ENCODE measurements at regions not wholly inside any gene's neighbourhood (a gene's known extent, or its start where the extent isn't known, plus 50 kb on each side); places are given as distances from the start of the nearest gene placed in this dataset.
"Not testable (repeated sequence)": the region's sequence is repeated elsewhere in the genome, so short reads cannot be mapped to it uniquely, and the experiment has no call there.

DNA sequence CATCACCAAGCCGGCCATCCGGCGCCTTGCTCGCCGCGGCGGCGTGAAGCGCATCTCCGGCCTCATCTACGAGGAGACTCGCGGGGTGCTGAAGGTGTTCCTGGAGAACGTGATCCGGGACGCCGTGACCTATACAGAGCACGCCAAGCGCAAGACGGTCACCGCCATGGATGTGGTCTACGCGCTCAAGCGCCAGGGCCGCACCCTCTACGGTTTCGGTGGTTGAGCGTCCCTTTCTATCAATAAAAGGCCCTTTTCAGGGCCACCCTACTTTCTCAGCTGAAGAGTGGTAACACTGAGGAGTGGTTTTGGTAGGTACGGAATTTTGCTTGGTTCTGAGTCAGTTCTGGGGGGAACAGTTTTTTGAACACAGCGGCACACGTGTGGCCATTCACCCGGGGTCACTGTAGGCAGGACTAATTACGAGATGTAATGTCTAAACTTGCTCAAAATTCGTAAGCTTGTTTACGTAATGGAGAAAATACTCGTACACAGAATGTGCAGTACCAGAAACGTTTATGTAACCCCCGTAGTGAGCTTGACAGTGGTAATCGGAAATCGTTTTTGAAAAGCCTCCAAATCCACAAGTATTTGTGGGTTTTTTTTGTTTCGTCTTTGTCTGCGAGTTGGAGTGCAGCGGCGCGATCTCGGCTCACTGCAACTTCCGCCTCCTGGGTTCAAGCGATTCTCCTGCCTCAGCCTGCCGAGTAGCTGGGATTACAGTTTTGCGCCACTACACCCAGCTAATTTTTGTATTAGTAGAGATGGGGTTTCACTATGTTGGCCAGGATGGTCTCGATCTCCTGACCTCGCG, 87.8 kb downstream of the OR2B2 start:
- 0 to 13% (median 0%) methylated on average over 3 to 18 of the region's 53 CpGs; no CpG with 5 or more reads in 1 of the 10 experiments for WGBS, 10 experiments
- peak overlapping the region; percentile 84 to 93 for H3K27ac ChIP-seq
- H3K4me1 ChIP-seq (replicated peaks in 1 of 2) = peaks cover 0 to 12% of the 10 kb centered on the region in 2 donors
- in situ Hi-C loops (cut with MboI; ENCODE audit: low pct_unique_long_range_greater_than_20kb in 2 of 9, low sequenced_read_pairs in 9 of 9, unreplicated experiment in 9 of 9) = loop anchor here in 2 of 9 experiments (25.0 kb wide), 3 partner anchors 662 to 1637 kb away; a partner anchor contains a TSS
- ATAC-seq (replicated peaks in 6 of 8) = peak in 7 of 8 experiments; percentile 44 to 81 (median 76)
- H3K4me3 ChIP-seq = peak overlapping the region; percentile 89 to 100 (median 96)

DNA sequence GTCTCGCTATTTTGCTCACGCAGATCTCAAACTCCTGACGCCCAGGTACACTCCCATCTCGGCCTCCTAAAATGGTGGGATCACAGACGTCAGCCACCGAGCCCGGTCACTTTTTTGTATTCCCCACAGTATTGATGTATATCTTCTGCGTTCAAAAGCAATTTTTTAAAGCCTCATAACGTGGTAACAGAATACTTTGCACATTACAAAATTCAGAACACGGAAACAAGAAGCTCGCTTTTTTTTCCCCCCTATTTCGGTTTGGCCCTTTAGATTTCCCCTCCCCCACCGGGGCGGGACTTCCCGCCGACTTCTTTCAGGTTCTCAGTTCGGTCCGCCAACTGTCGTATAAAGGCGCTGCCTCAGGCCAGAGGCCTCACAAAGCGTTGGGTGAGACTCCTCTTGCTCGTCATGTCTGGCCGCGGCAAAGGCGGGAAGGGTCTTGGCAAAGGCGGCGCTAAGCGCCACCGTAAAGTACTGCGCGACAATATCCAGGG, 88.4 kb downstream of the OR2B2 start:
- in situ Hi-C loops (cut with MboI; ENCODE audit: low pct_unique_long_range_greater_than_20kb in 2 of 9, low sequenced_read_pairs in 9 of 9, unreplicated experiment in 9 of 9) = loop anchor here in 2 of 9 experiments (25.0 kb wide), 3 partner anchors 661 to 1636 kb away; a partner anchor contains a TSS
- peak overlapping the region; percentile 43 to 57 (median 56) for H3K4me3 ChIP-seq
- ATAC-seq (replicated peaks in 6 of 8) = peak; percentile 78 to 95 (median 92)
- H3K27ac ChIP-seq = peak overlapping the region; percentile 84 to 87
- not testable (repeated sequence) for H3K4me1 ChIP-seq (replicated peaks in 1 of 2)
- WGBS, 10 experiments = 0 to 22% (median 7%) methylated on average over 3 to 11 of the region's 31 CpGs; no CpG with 5 or more reads in 3 of the 10 experiments

GRCh38 chr6:27816906-27817305, 95.3 kb downstream of the OR2B2 start:
- no peak for ATAC-seq (replicated peaks in 6 of 8)
- H3K4me1 ChIP-seq (replicated peaks in 1 of 2) = peaks cover 9 to 13% of the 10 kb centered on the region in 2 donors
- no peak overlapping the region for H3K27ac ChIP-seq
- 60 to 100% (median 86%) methylated on average over 1 to 3 of the region's 3 CpGs; no CpG with 5 or more reads in 3 of the 10 experiments for WGBS, 10 experiments
- in situ Hi-C loops (cut with MboI; ENCODE audit: low pct_unique_long_range_greater_than_20kb in 2 of 9, low sequenced_read_pairs in 9 of 9, unreplicated experiment in 9 of 9) = loop anchor here in 3 of 9 experiments (10.0 to 25.0 kb wide), 4 partner anchors 78 to 1630 kb away; a partner anchor contains a TSS
- H3K4me3 ChIP-seq = no peak overlapping the region

DNA sequence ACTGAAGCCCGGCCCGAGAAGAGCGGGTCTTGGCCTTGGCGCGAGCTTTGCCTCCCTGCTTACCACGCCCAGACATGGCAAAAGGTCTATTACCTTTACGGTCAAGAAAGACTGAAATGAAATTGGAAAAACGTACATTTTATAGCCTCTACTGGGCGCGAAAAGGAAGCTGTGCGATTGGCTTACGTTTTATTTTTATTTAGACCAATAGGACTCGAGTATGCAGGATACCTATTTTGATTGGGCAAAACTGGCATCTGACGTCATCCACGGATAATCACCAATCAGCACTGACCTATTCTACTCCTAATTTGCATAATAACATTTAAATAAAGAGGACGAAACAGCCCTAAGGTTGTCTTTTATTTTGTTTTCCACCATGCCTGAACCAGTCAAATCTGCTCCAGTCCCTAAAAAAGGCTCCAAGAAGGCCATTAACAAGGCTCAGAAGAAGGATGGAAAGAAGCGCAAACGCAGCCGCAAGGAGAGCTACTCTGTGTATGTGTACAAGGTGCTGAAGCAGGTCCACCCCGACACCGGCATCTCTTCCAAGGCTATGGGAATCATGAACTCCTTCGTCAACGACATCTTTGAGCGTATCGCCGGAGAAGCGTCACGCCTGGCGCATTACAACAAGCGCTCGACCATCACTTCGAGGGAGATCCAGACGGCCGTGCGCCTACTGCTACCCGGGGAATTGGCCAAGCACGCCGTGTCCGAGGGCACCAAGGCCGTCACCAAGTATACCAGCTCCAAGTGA, 97.4 kb downstream of the OR2B2 start:
- Histone ChIP-seq H3K4me3 (peak overlapping the region; percentile 40 to 51 (median 50)), H3K27ac (peak overlapping the region; percentile 65 to 81), H3K4me1 (replicated peaks in 1 of 2) (peaks cover 15% of the 10 kb centered on the region in 2 donors)
- in situ Hi-C loops (cut with MboI; ENCODE audit: low pct_unique_long_range_greater_than_20kb in 2 of 9, low sequenced_read_pairs in 9 of 9, unreplicated experiment in 9 of 9) = loop anchor here in 3 of 9 experiments (10.0 to 25.0 kb wide), 4 partner anchors 80 to 1628 kb away; a partner anchor contains a TSS
- ATAC-seq (replicated peaks in 6 of 8) = peak; percentile 25 to 87 (median 80)
- 0 to 27% (median 12%) methylated on average over 3 to 13 of the region's 40 CpGs; no CpG with 5 or more reads in 1 of the 10 experiments for WGBS, 10 experiments

DNA sequence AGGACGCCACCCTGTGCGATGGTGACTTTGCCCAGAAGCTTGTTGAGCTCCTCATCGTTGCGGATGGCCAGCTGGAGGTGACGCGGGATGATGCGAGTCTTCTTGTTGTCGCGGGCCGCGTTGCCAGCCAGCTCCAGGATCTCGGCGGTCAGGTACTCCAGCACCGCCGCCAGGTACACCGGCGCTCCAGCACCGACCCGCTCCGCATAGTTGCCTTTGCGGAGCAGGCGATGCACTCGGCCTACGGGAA, 97.9 kb downstream of the OR2B2 start:
- in situ Hi-C loops (cut with MboI; ENCODE audit: low pct_unique_long_range_greater_than_20kb in 2 of 9, low sequenced_read_pairs in 9 of 9, unreplicated experiment in 9 of 9) = loop anchor here in 3 of 9 experiments (10.0 to 25.0 kb wide), 4 partner anchors 80 to 1627 kb away; a partner anchor contains a TSS
- not testable (repeated sequence) for H3K27ac ChIP-seq
- WGBS, 10 experiments = no CpG with 5 or more reads among the region's 24 CpGs
- ATAC-seq (replicated peaks in 6 of 8) = peak in 7 of 8 experiments; percentile 11 to 50 (median 34)
- Histone ChIP-seq H3K4me3 (peak overlapping the region; percentile 40 to 51 (median 50)), H3K4me1 (replicated peaks in 1 of 2) (peaks cover 15% of the 10 kb centered on the region in 2 donors)

DNA sequence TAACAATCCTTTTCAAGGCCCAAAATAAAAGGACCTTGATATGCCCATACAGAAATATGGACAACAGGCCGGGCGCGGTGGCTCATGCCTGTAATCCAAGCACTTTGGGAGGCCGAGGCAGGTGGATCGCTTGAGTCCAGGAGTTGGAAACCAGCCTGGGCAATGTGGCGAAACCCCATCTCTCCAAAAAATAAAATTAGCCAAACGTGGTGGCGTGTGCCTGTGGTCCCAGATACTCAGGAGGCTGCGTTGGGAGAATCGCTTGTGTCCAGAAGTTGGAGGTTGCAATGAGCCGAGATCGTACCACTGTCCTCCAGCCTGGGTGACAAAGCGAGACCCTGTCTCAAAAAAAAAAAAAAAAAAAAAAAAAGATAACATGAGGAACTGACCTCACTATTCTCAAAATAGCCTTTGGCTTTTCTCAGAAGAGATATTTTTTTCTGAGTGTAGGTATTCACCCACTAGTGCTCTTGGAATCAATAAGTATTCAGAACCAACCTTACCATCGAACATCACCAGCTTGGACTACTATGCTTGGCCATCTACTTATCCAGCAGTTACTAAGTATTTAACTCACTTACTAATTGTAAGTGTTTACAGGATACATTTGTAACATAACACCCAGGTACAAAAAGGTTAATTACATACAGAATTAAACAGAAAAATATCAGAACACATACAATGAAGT, 99.2 kb downstream of the OR2B2 start:
- in situ Hi-C loops (cut with MboI; ENCODE audit: low pct_unique_long_range_greater_than_20kb in 2 of 9, low sequenced_read_pairs in 9 of 9, unreplicated experiment in 9 of 9) = loop anchor here in 3 of 9 experiments (10.0 to 25.0 kb wide), 4 partner anchors 82 to 1626 kb away; a partner anchor contains a TSS
- 72 to 100% (median 94%) methylated on average over 1 to 11 of the region's 14 CpGs; no CpG with 5 or more reads in 1 of the 10 experiments for WGBS, 10 experiments
- H3K4me3 ChIP-seq = no peak overlapping the region

DNA sequence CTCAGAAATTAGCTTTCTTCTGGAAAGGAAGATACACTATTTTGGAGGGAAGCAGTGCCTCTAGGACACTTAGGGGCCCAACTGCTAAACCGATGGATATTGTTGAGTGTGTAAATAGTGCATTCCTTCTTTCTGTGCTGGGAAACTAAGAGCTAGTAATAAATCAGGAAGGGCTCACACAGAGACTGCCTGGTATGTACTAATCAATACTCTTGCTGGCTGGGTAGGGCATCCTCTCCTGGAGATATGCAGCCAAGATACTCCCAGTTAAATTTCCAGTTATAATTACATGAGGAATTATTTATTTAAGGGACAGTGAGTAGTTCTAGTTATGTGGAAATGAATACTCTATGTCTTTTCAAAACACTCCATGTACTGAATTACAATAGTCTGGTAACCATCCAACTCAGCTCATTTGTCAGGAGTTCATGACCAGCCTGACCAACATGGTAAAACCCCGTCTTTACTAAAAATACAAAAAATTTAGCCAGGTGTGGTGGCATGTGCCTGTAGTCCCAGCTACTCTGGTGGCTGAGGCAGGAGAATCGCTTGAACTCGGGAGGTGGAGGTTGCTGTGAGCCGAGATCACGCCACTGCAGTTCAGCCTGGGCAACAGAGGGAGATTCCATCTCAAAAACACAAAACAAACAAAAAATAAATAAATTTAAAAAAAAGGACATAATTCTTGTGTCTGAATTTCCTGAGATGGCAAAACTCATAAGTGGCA, 100.0 kb downstream of the OR2B2 start:
- 20 to 95% (median 71%) methylated on average over 1 to 6 of the region's 6 CpGs; no CpG with 5 or more reads in 2 of the 10 experiments for WGBS, 10 experiments
- Histone ChIP-seq H3K4me3 (peak overlapping the region in 1 of 5 donors; percentile 1), H3K4me1 (replicated peaks in 1 of 2) (peaks cover 15% of the 10 kb centered on the region in 2 donors), H3K27ac (no peak overlapping the region)
- in situ Hi-C loops (cut with MboI; ENCODE audit: low pct_unique_long_range_greater_than_20kb in 2 of 9, low sequenced_read_pairs in 9 of 9, unreplicated experiment in 9 of 9) = loop anchor here in 3 of 9 experiments (10.0 to 25.0 kb wide), 4 partner anchors 83 to 1625 kb away; a partner anchor contains a TSS
- ATAC-seq (replicated peaks in 6 of 8) = no peak

More for the DNA sequence above, 99.2 kb downstream of the OR2B2 start:
- no peak overlapping the region for H3K27ac ChIP-seq
- peaks cover 15% of the 10 kb centered on the region in 2 donors for H3K4me1 ChIP-seq (replicated peaks in 1 of 2)
- no peak for ATAC-seq (replicated peaks in 6 of 8)

- Histone ChIP-seq H3K4me3 (peak overlapping the region in 4 of 5 donors; percentile 56 to 91 (median 66)), H3K4me1 (replicated peaks in 1 of 2) (peaks cover 15% of the 10 kb centered on the region in 2 donors), H3K27ac (no peak overlapping the region)
- in situ Hi-C loops (cut with MboI; ENCODE audit: low pct_unique_long_range_greater_than_20kb in 2 of 9, low sequenced_read_pairs in 9 of 9, unreplicated experiment in 9 of 9) = loop anchor here in 3 of 9 experiments (10.0 to 25.0 kb wide), 4 partner anchors 83 to 1624 kb away; a partner anchor contains a TSS
- no peak for ATAC-seq (replicated peaks in 6 of 8)
Measured at GRCh38 chr6:27811451-27811772, 100.8 kb downstream of the OR2B2 start.

- in situ Hi-C loops (cut with MboI; ENCODE audit: low pct_unique_long_range_greater_than_20kb in 2 of 9, low sequenced_read_pairs in 9 of 9, unreplicated experiment in 9 of 9) = loop anchor here in 3 of 9 experiments (10.0 to 25.0 kb wide), 4 partner anchors 84 to 1624 kb away; a partner anchor contains a TSS
- Histone ChIP-seq H3K27ac (no peak overlapping the region), H3K4me3 (peak overlapping the region; percentile 45 to 91 (median 60)), H3K4me1 (replicated peaks in 1 of 2) (peaks cover 13 to 15% of the 10 kb centered on the region in 2 donors)
- ATAC-seq (replicated peaks in 6 of 8) = no peak
- 0 to 20% (median 8%) methylated on average over 1 to 11 of the region's 11 CpGs; no CpG with 5 or more reads in 1 of the 10 experiments for WGBS, 10 experiments
Measured at GRCh38 chr6:27810768-27811450, 101.3 kb downstream of the OR2B2 start.

GRCh38 chr6:27809939-27810767, 102.0 kb downstream of the OR2B2 start:
- 0 to 1% (median 0%) methylated on average over 3 to 20 of the region's 51 CpGs; no CpG with 5 or more reads in 1 of the 10 experiments for WGBS, 10 experiments
- Histone ChIP-seq H3K27ac (peak overlapping the region; percentile 12 to 29), H3K4me1 (replicated peaks in 1 of 2) (peaks cover 9 to 11% of the 10 kb centered on the region in 2 donors), H3K4me3 (peak overlapping the region; percentile 45 to 91 (median 60))
- in situ Hi-C loops (cut with MboI; ENCODE audit: low pct_unique_long_range_greater_than_20kb in 2 of 9, low sequenced_read_pairs in 9 of 9, unreplicated experiment in 9 of 9) = loop anchor here in 3 of 9 experiments (10.0 to 25.0 kb wide), 4 partner anchors 85 to 1623 kb away; a partner anchor contains a TSS
- ATAC-seq (replicated peaks in 6 of 8) = peak; percentile 32 to 61 (median 55)

Measured in motor neuron (in vitro differentiated cells).